Breast epithelium (tissue), 4 donors: ENCODE measurements at regions not wholly inside any gene's neighbourhood (a gene's known extent, or its start where the extent isn't known, plus 50 kb on each side); places are given as distances from the start of the nearest gene placed in this dataset.

Source experiments
- DNase-seq, 2 donors: peaks; one replicate each; pipeline ENCODE4 v3.0.0-alpha.2; 2019; ENCODE audit warnings: low spot score in 2 of 2
- H3K27ac ChIP-seq, 2 donors: fragments of 200-600 bp; sonication (generic) in 1 of 2; one replicate each; pipeline ENCODE4 v1.5.1; 2016 to 2019; ENCODE audit warnings: mild to moderate bottlenecking in 1 of 2
- H3K27me3 ChIP-seq, 2 donors: fragments of 200-600 bp; sonication (generic) in 1 of 2; one replicate each; pipeline versions ENCODE4 v1.5.1 to v1.6.0; 2017 to 2019; ENCODE audit warnings: control low read depth in 1 of 2, mild to moderate bottlenecking in 1 of 2
- H3K36me3 ChIP-seq: fragments of 200-600 bp; one replicate; pipeline ENCODE4 v1.5.1; 2019
- H3K4me1 ChIP-seq, 2 donors: fragments of 200-600 bp; sonication (generic); one replicate each; pipeline ENCODE4 v1.5.1; 2016 to 2019; ENCODE audit warnings: control low read depth in 1 of 2
- H3K4me3 ChIP-seq, 3 donors: fragments of 200-600 bp; sonication (generic); 1 replicate in 2 of 3; 2 replicates in 1 of 3; pipeline ENCODE4 v1.5.1; 2016 to 2019; ENCODE audit warnings: mild to moderate bottlenecking in 3 of 3, moderate library complexity in 2 of 3
- H3K9me3 ChIP-seq, 2 donors: fragments of 200-600 bp; sonication (generic) in 1 of 2; one replicate each; pipeline ENCODE4 v1.5.1; 2016 to 2019; ENCODE audit warnings: control low read depth in 1 of 2
- CTCF ChIP-seq, 3 donors: fragments of 450-650 bp; IDR thresholded peaks; one replicate each; pipeline ENCODE4 v1.5.1; 2016 to 2017; ENCODE audit warnings: antibody characterized with exemption in 3 of 3, mild to moderate bottlenecking in 3 of 3, moderate library complexity in 3 of 3
- POLR2A ChIP-seq: fragments of 450-650 bp; IDR thresholded peaks from one replicate; pipeline ENCODE4 v1.6.1; 2016; ENCODE audit warnings: antibody characterized with exemption, mild to moderate bottlenecking, moderate library complexity
- POLR2AphosphoS5 ChIP-seq, 3 donors: sonication (generic); formaldehyde crosslinking; IDR thresholded peaks; one replicate each; pipeline ENCODE4 v1.6.1; 2017; ENCODE audit warnings: antibody characterized with exemption in 3 of 3
- intact Hi-C: fragments of 100-400 bp; cut with DNase I; formaldehyde crosslinking; loops from one replicate; pipeline ENCODE4 v1.15.1; 2023; ENCODE audit warnings: low total_unique reads

GRCh38 chr12:118853634-118854033, 127.7 kb upstream of the SRRM4 start:
- Histone ChIP-seq H3K4me1 (no peaks in the 10 kb centered on the region), H3K9me3 (peaks cover 0 to 4% of the 10 kb centered on the region in 2 donors), H3K27ac (no peak overlapping the region), H3K36me3 (no peaks in the 10 kb centered on the region), H3K4me3 (no peak overlapping the region), H3K27me3 (peaks cover 0 to 24% of the 10 kb centered on the region in 2 donors)
- DNase-seq = no peak
- TF ChIP-seq POLR2AphosphoS5 (IDR thresholded peaks at IDR 0.05) (no peak), CTCF (IDR thresholded peaks at IDR 0.05) (no peak), POLR2A (no peak)
- intact Hi-C loops = loop anchor here (5.0 kb wide), 1 partner anchor 931 kb away; no protein-coding TSS in a partner anchor

- Histone ChIP-seq H3K9me3 (no peaks in the 10 kb centered on the region), H3K4me3 (no peak overlapping the region), H3K36me3 (no peaks in the 10 kb centered on the region), H3K27ac (no peak overlapping the region), H3K4me1 (no peaks in the 10 kb centered on the region), H3K27me3 (peaks cover 0 to 20% of the 10 kb centered on the region in 2 donors)
- intact Hi-C loops = no loop called here
- TF ChIP-seq CTCF (IDR thresholded peaks at IDR 0.05) = no peak
- no peak for TF ChIP-seq POLR2A
- TF ChIP-seq POLR2AphosphoS5 (IDR thresholded peaks at IDR 0.05) = no peak
- no peak for DNase-seq
Observed at GRCh38 chr12:118855858-118856257, 125.5 kb upstream of the SRRM4 start.

- H3K36me3 ChIP-seq = no peaks in the 10 kb centered on the region
- DNase-seq = no peak
- no peak for TF ChIP-seq POLR2A
- TF ChIP-seq POLR2AphosphoS5 (IDR thresholded peaks at IDR 0.05) = no peak
- no peak for TF ChIP-seq CTCF (IDR thresholded peaks at IDR 0.05)
- no peak overlapping the region for H3K27ac ChIP-seq
- no peak overlapping the region for H3K4me3 ChIP-seq
- no peaks in the 10 kb centered on the region for H3K9me3 ChIP-seq
- intact Hi-C loops = no loop called here
- no peaks in the 10 kb centered on the region for H3K27me3 ChIP-seq
- no peaks in the 10 kb centered on the region for H3K4me1 ChIP-seq
Observed at GRCh38 chr12:118866346-118866745, 115.0 kb upstream of the SRRM4 start.

- no peak overlapping the region for H3K4me3 ChIP-seq
- intact Hi-C loops = no loop called here
Observed at GRCh38 chr12:118870551-118870950, 110.8 kb upstream of the SRRM4 start.

More at GRCh38 chr12:118870551-118870950, 110.8 kb upstream of the SRRM4 start:
- TF ChIP-seq POLR2A (no peak), CTCF (IDR thresholded peaks at IDR 0.05) (no peak), POLR2AphosphoS5 (IDR thresholded peaks at IDR 0.05) (no peak)
- no peaks in the 10 kb centered on the region for H3K9me3 ChIP-seq
- no peak overlapping the region for H3K27ac ChIP-seq
- no peaks in the 10 kb centered on the region for H3K4me1 ChIP-seq
- DNase-seq = no peak
- H3K36me3 ChIP-seq = no peaks in the 10 kb centered on the region
- no peaks in the 10 kb centered on the region for H3K27me3 ChIP-seq
